HG03139 (cell line): ENCODE measurements at regions not wholly inside any gene's neighbourhood (a gene's known extent, or its start where the extent isn't known, plus 50 kb on each side); places are given as distances from the start of the nearest gene placed in this dataset.

Experiments
- ATAC-seq: cut with Tn5 transposase; IDR thresholded peaks from one replicate; pipeline ENCODE4 v1.9.1; 2021; ENCODE audit not compliant: unreplicated experiment

DNA sequence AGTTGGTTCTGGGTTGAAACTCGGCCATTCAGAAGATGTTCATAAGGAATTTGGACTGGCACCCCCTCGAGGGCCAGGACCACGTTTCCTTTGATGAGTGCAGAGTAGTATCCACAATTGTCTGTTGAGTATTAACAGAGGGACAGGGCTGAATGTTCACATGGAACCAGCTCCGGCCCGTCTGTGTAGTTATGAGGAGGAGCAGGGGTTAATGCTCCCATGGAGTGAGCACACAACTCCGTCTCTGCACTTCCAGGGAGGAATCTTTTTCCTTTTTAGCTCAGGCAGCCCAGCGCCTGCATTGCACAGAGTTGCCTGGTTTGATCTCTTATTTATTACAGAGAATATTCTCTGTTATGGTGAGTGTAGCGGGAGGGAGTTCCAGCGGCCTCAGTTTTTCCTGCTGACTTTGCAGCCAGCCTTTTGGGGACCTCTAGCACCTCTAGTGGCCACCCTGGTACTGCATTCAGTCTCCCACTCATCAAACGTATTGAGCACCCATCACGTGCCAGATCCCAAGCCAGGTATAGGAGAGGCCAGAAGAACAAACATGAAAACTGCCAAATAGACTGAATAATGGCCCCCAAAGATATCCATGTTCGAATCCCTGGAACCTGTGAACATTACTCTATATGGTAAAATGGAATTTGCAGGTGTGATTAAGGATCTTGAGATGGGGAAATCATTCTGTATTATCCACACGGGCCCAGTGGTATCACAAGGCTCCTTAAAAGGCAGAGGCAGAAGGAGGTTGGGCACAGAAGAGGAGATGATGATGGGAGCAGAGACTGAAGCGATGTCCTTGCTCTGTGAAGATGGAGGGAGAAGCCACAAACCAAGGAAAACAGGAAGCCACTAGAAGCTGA lies 167.7 kb upstream of the CSF3R start:
- ATAC-seq: no peak

DNA sequence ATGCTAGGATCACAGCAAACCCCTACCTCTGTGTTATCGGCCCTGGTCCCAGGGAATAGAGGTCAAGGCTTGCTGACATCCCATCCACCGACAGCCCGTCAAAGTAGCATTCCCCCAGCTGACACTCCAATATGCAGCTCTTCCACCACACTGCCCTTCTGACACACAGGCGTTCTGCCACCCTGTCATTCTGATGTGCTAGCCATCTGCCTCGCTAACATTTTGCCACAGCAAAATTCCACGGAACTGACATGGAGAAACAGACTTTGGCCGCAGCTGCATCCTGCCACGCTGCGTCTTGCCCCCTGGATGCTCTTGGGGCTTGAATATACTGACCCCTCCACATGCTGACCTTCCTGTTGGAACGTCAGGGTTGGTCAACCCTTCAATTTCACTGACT lies 163.2 kb upstream of the CSF3R start:
- ATAC-seq: no peak

DNA sequence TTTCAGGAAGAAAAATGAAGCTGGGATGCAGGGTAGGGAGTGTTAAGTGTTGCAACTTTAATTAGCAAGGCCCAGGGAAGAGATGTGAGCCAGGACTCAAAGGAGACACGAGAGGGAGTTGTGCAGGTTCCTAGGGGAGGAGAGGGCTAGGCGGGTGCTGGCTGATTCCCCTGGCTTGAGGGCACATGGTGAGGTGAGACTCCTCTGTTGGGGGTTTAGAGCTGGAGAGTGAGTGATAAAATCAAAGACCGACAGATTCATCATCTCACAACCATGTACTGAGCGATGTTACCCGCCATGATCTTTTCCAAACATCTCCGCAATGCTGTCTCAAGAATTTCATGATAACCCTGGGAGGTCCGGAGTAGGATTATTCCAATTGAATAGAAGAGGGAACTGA lies 161.8 kb upstream of the CSF3R start:
- ATAC-seq: no peak

DNA sequence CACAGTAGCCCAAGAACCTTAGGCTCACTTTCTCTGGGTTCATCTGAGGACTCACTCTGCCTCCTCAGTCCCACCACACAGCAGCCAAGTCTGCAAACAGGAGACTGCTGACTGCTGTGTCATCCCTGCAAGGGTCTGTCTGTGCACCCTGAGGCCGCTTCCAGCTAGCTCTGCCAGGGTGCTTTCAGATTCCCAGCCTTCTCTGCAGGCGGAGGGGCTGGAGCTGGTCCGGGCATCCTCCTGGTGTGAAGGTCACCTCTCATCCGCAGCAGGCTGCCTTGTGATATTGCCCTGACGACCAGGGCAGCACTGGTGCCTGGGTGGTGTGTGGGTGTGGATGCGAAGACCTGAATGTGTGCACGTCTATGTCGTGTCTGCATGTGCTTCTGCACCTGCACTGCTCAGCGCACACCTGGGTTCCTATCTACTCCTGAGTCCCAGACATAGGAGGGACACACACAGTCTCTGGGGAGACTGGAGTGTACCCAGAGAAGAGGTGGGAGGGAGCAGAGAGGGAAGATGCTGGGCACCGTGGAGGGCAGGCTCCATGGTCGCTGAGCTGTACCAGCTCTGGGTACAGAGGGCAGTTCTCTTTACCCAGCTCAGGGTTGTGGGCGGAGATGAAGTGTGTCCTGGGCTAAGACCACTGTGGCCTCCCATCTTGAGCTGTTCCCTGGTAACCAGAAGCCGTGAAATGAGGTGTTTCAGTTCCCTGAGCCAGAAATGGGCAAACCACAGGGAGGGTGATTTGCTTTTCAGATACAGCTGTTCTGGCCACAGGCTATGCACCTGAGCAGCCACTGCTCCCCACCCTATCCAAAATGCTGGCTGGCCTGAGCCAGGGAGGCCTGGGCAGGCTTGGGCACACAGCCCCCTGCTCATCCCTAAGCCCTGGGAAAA lies 160.9 kb upstream of the CSF3R start:
- no peak for ATAC-seq

DNA sequence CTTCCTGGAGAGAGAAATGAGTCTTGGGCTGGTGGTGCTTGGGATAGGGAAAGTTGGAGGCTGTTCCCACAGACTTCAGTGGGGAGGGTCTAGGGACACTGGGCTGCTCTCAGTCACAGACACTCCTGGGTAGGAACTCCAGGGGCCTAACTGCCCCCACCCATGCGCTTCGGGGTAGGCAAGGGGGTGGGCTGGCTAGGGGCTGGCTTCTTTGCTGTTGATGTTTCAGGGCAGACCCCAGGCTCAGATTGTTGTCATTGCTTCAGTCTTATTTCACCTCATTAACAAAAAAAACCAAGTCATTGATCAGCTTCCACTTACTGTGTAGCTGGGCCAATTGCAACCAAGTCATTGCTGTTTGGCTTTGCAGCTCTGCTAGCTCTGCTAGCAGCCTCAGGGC lies 160.1 kb upstream of the CSF3R start:
- ATAC-seq: no peak

DNA sequence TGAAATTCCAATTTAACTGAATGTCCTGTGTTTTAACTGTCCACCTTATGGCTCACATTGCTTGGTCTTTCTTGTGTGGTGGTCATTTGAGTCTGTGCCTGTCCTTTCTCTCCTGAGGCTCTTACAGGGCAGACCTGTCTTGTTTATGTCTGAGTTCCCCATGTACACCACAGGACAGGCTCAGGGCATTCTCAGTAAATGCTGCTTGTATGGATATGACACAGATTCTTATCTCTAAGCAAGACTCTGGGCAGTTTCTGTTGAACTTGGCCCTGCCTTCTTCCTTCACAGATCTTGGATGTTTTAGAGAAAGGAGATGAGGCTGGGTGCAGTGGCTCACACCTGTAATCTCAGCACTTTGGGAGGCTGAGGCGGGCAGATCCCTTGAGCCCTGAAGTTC lies 159.1 kb upstream of the CSF3R start:
- no peak for ATAC-seq

DNA sequence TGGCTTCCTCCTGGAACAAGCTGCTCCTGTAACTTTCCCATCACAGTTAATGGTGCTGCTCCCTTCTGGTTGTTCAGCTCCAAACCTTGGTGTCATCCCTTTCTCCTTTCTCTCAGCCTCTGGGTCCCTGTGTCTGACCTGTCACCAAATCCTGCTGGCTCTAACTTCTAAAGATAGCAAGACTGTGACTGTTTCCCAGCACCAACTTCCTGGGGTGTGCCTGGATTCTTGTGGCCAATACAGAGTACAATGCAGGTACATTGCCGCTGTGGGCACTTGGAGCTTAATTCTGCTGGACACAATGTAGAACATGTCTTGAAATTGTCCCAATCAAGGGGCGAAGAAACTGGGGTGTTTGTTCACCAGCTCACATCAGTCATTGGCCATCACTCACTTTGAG lies 156.7 kb upstream of the CSF3R start:
- ATAC-seq: no peak

DNA sequence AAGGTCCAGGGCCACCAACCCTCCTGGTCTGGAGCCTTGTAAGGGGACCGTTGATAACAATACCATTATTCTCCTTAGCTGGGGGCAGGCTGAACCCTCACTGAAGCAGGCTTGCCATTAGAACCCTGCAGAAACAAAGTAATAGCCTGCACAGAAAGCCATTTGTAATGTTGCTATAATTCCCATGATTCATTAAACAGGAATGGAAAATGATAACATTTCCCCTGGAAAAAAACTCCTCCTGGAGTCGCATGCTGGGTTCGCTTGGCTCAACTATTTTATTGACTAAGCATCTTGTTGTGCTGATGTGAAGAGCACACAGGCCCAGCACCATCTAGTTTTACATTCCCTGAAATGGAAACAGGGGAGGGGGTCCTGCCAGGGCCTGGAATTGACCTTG lies 155.6 kb upstream of the CSF3R start:
- ATAC-seq: no peak

DNA sequence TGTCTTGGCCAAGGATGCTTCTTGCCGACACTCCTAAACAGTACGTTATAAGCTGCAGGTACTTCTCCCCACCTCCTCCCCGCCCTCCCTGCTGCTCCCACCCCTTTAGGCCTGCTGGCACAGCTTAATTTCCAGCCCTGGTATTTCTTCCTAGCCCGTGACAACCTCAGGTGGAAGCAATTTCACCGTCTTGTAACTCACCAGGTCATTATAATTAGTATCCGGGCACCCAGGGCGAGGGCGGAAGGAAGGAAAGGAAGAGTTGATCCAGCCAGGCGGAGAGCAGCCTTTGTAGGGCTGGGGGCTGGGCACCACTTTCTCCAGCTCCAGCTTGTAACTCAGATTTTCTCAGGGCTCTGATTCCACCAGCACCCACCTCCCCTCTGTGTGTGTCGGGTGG lies 153.5 kb upstream of the CSF3R start:
- no peak for ATAC-seq

DNA sequence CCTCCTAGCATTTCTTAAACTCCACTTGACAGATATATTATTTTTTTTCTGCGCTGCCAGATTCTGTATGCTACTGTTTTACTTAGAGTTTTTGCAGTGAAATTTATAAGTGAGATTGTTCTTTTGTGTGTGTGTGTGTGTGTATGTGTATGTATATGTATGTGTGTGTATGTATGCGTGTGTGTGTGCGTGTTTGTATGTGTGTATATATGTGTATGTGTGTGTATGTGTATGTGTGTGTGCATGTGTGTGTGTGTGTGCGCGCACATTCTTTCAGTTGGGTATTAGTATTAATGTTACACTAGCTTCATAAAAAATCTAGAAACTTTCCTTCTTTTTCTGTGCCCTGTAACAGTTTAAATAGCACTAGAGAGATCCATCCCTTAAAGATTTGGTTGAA lies 152.6 kb upstream of the CSF3R start:
- ATAC-seq: no peak

DNA sequence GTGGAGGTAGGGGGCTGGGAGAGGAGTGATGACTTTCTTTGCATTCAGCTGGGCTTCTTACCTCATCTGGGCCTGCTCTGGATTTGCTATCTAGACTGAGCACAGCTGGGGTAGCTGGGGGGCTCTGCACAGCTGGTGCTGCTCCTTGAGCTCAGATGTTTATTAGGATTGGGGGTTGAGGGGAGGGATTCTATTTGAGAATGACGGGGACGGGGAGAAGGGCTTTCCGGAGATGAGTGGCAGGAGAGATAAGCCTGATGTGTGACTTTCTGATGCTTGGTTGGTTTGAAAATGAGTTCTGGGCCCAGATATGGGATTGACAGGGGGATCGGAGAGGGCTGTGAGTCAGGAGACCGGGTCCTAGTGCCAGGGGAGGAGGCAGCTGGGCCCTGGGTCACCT lies 146.1 kb upstream of the CSF3R start:
- no peak for ATAC-seq

DNA sequence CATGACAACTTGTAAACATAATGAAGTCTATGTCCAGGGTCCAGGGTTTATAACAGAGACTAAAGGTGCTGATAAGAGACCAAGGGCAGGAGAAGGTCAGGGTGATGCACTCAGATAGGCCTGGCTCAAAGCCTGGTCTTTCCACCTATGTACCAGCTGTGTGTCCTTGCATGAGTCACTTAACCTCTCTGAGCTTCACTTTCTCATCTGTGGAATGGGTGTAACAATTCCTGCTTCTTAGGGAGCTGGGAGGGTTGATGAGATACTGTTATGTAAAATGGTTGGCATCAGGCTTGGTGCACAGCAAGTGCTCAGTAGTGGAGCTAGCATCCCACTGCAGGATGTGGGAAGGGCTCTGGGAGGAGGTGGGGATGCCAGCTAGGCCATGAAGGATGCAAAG lies 143.7 kb upstream of the CSF3R start:
- no peak for ATAC-seq

DNA sequence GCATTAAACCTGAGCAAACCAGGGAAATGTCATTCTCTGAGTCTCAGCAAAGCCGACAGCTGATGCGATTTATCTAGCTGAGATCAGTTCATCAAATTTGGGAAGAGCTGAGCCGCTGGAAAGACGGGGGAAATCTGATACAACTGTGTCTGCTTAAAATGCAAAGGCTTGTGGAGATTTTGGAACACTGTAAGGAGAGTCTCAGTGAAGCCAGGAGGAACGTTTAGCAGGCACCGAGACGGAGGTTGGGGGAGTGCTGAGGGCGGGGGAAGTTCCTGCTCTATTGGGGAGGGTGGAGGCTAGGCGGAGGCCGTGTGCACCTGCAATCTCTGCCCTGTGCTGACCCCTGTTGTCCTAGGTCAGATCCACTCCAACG lies 143.2 kb upstream of the CSF3R start:
- ATAC-seq: no peak

DNA sequence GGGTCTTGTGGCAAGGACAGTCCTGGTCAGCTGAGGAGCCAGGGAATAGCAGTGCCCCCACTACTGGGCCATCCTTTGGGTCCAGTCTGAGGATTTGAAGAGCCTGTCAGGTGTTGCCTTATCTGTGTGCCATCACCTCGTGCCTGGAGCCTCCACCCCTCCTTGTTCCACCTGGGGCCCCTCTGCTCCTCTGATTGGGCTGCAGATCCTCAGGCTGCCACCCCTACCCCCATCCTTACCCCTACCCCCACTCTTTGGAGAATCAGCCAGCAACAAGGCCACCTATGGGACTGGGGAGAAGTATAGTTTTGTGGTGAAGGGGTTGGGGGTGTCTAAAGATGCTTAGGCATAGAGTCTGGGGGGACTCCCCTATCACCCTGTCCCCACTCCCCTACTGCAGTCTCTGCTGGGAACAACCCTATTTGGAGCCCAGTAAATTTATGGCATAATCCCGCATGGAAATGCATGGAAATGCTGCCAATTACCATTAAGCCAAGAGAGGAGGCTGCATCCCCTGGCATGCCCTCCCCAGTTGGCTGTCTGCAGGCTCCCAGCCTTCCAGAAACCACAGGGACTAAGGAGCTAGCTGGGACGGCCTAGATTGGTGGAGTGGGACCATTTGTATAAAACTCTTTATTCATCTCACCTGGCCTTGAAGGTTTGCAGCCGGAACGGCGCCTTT lies 142.7 kb upstream of the CSF3R start:
- ATAC-seq: no peak

DNA sequence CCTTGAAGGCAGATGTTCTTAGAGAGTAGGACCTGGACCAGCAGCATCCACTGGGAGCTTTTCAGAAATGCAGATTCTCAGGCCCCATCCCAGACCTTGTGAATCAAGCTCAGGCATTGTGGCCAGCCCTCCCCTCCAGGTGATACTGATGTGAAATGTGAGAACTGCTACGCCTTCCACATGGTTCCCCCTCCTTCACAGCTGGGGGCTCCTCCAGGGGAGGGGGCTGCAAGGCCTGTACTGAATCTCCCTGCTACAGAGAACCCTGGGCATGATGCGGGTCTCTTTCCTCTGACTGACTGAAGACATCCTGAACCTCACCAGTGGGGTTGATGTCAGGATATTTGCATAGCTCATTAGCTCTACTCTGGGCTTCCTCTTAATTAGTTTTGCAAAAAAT lies 141.8 kb upstream of the CSF3R start:
- no peak for ATAC-seq

DNA sequence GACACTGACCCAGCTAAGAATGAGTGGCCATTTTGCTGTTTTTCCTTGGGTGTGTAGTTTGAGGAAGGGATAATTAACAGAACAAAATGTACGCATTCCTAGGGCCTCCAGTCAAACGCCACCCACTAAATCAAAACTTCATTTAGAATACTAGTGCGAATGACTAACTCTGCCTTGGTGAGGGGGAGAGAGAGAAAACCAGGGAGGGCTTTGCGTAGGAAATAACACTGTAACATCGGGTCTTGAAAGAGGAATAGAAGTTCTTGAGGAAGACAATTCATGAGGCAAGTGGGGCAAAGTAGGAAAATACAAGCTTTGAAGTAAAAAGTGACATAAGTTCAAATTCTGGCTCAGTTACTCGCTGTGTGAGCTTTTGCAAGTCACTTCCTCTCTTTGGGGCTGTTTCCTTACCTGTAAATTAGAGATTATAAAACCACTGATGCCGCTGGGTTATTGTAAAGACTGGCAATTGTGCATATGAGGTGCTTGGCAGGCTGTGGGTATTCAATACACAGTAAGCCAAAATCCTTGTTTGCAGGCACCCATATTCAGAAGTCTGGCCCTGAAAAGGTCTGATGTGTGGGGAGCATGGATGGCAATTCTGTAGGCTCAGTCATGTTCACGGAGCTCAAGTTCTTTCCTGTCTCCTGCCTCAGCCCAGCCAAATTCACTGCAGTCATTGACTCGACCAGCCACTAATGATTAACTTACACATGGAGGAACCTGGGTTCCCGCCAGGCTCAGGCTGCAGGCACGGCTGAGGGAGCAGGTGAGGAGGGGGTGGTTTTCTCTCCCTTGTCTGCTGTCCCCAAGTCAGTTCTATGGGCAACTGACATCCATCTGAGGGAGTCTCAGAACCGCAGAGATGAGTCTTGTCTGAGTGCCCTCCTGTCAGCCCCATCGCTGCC lies 140.3 kb upstream of the CSF3R start:
- no peak for ATAC-seq

DNA sequence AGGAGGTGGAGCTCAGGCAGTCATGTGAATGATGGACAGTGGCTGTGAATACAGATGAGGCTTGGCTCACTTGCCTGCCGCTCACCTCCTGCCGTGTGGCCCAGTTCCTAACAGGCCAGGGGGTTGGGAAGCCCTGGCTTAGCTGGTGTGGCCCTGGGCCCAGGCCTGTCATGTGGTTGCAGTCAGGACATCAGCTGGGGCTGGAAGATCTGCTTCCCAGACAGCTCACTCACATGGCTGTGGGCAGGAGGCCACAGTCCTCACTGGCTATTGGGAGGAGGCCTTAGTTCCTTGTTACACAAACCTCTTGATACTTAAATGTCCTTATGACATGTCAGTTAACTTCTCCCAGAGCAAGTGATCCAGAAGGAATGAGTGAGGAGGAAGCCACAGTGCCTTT lies 138.8 kb upstream of the CSF3R start:
- no peak for ATAC-seq

DNA sequence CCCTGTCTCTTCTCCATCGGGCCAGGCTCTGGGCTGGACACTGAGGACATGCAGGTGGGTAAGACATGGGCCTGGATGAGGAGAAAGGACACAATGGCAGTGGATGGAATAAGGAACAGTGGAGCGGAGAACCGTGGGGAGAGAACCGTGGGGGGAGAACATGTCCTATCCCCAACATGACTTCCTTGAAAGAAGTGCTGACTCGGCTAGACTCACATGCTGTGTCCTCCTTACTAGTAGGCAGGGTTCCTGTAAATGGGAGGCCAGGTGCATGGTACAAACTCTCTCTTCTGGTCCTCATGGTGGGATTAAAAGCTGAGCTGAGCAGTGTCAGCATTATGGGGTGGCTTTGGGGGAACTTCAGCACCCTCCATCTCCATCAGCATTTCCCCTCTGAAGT lies 137.4 kb upstream of the CSF3R start:
- ATAC-seq: no peak

DNA sequence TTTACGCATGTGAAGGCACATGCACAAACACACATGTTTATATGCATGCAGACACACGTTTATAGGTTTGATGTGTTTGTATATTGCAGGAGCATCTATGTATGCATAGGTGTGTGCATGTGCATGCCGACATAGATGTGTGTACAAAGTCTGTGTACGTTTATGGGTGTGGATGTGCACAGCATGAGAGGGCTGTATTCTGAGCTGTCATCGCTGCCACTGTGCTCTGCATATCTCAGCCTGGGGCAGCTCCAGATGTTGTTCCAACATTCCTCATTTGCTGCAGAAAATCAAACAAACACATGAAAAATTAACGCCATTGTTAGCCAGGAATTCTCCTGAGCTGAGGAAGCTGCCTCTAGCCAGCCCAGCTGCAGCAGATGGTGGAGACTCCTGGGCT lies 132.3 kb upstream of the CSF3R start:
- ATAC-seq: no peak

DNA sequence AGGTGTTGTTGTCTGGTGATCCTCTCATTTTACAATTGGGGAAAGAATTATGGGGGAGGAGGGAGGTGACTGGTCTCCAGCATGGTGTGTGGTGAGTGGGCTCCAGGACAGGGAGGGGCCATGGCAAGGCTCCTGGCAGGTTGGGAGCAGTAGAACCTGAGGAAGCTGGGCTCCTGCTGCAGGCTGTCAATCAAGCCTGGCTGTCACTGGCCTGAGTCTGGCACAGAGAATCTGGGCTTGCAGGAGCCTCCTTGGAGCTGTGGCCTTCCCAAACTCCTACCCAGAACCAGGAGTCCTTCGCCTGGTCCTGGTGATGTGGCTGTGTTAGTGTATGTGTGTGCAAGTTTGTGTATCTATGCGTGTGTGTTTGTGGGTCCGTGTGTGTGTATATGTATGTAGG lies 131.9 kb upstream of the CSF3R start:
- no peak for ATAC-seq

DNA sequence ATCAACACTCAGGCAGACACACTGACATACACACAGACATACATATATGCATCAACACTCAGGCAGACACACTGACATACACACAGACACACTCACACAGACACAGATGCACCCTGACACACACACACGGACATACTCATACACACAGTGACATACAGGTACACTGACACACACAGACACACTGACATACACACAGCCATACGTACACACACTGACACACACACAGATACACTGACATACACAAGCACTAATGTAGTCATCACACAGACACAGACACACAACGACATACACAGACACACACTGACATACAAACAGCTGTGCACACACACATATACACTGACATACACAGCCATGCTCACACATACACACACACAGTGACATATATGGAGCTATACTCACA lies 131.0 kb upstream of the CSF3R start:
- no peak for ATAC-seq
